ENCODE measurements at regions not wholly inside any gene's neighbourhood (a gene's known extent, or its start where the extent isn't known, plus 50 kb on each side); places are given as distances from the start of the nearest gene placed in this dataset.

- no peaks in the 10 kb centered on the region for H3K9me3 ChIP-seq (ENCODE audit: insufficient read depth, low read depth, low read length)
- TF ChIP-seq EZH2phosphoT487 (IDR thresholded peaks at IDR 0.05; ENCODE audit: borderline replicate concordance) (no peak), CTCF (conservative IDR thresholded peaks at IDR 0.05; ENCODE audit: low read length) (no peak)
- no peaks in the 10 kb centered on the region for H3K9me2 ChIP-seq (replicated peaks; ENCODE audit: low read depth, low read length)
- no peaks in the 10 kb centered on the region for H3K36me3 ChIP-seq (ENCODE audit: insufficient read depth, low read length)
- no peaks in the 10 kb centered on the region for H3K4me1 ChIP-seq (ENCODE audit: insufficient read depth, low read length, poor library complexity, severe bottlenecking)
- H2AFZ ChIP-seq (ENCODE audit: low read length), result no peak overlapping the region
- no peaks in the 10 kb centered on the region for H3K27me3 ChIP-seq (ENCODE audit: insufficient read depth, low read length, poor library complexity, severe bottlenecking)
- no peaks in the 10 kb centered on the region for H4K20me1 ChIP-seq (ENCODE audit: insufficient read depth, low read length, poor library complexity, severe bottlenecking)
- H3F3A ChIP-seq (ENCODE audit: low read depth), result no peaks in the 10 kb centered on the region
- no peak overlapping the region for H3K4me2 ChIP-seq (ENCODE audit: low read depth, low read length, poor library complexity, severe bottlenecking)
- H3K4me3 ChIP-seq (ENCODE audit: low read length, poor library complexity, severe bottlenecking), result no peak overlapping the region
- no peaks in the 10 kb centered on the region for H3K79me2 ChIP-seq (ENCODE audit: insufficient read depth, low read length)
- no peak overlapping the region for H3K9ac ChIP-seq (ENCODE audit: low read depth, low read length, poor library complexity, severe bottlenecking)
Observed at GRCh38 chr1:238123201-238123600, 232.5 kb upstream of the ZP4 start.

GRCh38 chr1:238119861-238120260 is 229.1 kb upstream of the ZP4 start:
- H4K20me1 ChIP-seq (ENCODE audit: insufficient read depth, low read length, poor library complexity, severe bottlenecking), result no peaks in the 10 kb centered on the region
- no peak overlapping the region for H2AFZ ChIP-seq (ENCODE audit: low read length)
- no peaks in the 10 kb centered on the region for H3F3A ChIP-seq (ENCODE audit: low read depth)
- H3K9me3 ChIP-seq (ENCODE audit: insufficient read depth, low read depth, low read length), result no peaks in the 10 kb centered on the region
- H3K27me3 ChIP-seq (ENCODE audit: insufficient read depth, low read length, poor library complexity, severe bottlenecking), result no peaks in the 10 kb centered on the region
- H3K4me3 ChIP-seq (ENCODE audit: low read length, poor library complexity, severe bottlenecking), result no peak overlapping the region
- H3K4me2 ChIP-seq (ENCODE audit: low read depth, low read length, poor library complexity, severe bottlenecking), result no peak overlapping the region
- H3K79me2 ChIP-seq (ENCODE audit: insufficient read depth, low read length), result no peaks in the 10 kb centered on the region
- H3K9ac ChIP-seq (ENCODE audit: low read depth, low read length, poor library complexity, severe bottlenecking), result no peak overlapping the region
- H3K36me3 ChIP-seq (ENCODE audit: insufficient read depth, low read length), result no peaks in the 10 kb centered on the region
- H3K4me1 ChIP-seq (ENCODE audit: insufficient read depth, low read length, poor library complexity, severe bottlenecking), result no peaks in the 10 kb centered on the region
- no peaks in the 10 kb centered on the region for H3K9me2 ChIP-seq (replicated peaks; ENCODE audit: low read depth, low read length)
- TF ChIP-seq EZH2phosphoT487 (IDR thresholded peaks at IDR 0.05; ENCODE audit: borderline replicate concordance), result no peak
- no peak for TF ChIP-seq CTCF (conservative IDR thresholded peaks at IDR 0.05; ENCODE audit: low read length)

- Histone ChIP-seq H4K20me1 (ENCODE audit: insufficient read depth, low read length, poor library complexity, severe bottlenecking) (no peaks in the 10 kb centered on the region), H3K9me2 (replicated peaks; ENCODE audit: low read depth, low read length) (no peaks in the 10 kb centered on the region), H3K9ac (ENCODE audit: low read depth, low read length, poor library complexity, severe bottlenecking) (no peak overlapping the region), H3K4me2 (ENCODE audit: low read depth, low read length, poor library complexity, severe bottlenecking) (no peak overlapping the region), H3K9me3 (ENCODE audit: insufficient read depth, low read depth, low read length) (no peaks in the 10 kb centered on the region), H2AFZ (ENCODE audit: low read length) (no peak overlapping the region), H3K27me3 (ENCODE audit: insufficient read depth, low read length, poor library complexity, severe bottlenecking) (no peaks in the 10 kb centered on the region), H3F3A (ENCODE audit: low read depth) (no peaks in the 10 kb centered on the region), H3K4me3 (ENCODE audit: low read length, poor library complexity, severe bottlenecking) (no peak overlapping the region), H3K4me1 (ENCODE audit: insufficient read depth, low read length, poor library complexity, severe bottlenecking) (no peaks in the 10 kb centered on the region), H3K79me2 (ENCODE audit: insufficient read depth, low read length) (no peaks in the 10 kb centered on the region), H3K36me3 (ENCODE audit: insufficient read depth, low read length) (no peaks in the 10 kb centered on the region)
- TF ChIP-seq EZH2phosphoT487 (IDR thresholded peaks at IDR 0.05; ENCODE audit: borderline replicate concordance) (no peak), CTCF (conservative IDR thresholded peaks at IDR 0.05; ENCODE audit: low read length) (no peak)
Observed at GRCh38 chr1:238119060-238119459, 228.3 kb upstream of the ZP4 start.
